ENCODE measurements at regions not wholly inside any gene's neighbourhood (a gene's known extent, or its start where the extent isn't known, plus 50 kb on each side); places are given as distances from the start of the nearest gene placed in this dataset.
A peak's percentile ranks its signal among the peaks of the same experiment; 100 is the strongest.

DNA sequence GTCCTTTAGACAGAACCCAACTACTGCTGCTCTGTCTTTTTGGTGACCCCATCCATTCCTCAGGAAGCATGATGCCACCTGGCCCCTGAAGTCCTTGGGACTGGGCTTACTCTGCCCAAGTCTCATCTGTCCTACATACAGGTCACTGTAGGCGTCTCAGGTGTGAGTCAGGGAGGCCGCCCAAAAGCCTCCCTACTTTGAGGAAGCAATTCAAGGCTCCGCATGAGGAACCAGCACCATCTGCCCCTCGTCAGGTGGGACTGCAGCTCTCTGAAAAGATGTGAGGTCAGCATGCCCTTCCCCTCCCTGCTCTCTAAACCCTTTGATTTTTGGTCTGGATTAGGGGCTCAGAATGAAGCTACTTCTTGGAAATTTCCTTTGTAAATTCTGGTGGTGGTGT, 354.8 kb downstream of the CXCL12 start:
- Mint-ChIP-seq H3K36me3 (ENCODE audit: insufficient read depth) (no peaks in the 10 kb centered on the region), H3K4me1 (ENCODE audit: low read depth) (peaks cover 2% of the 10 kb centered on the region), H3K4me3 (ENCODE audit: low read depth) (no peak overlapping the region), H3K27me3 (peaks cover 13% of the 10 kb centered on the region), H3K9me3 (ENCODE audit: low read depth) (no peaks in the 10 kb centered on the region), H3K27ac (no peak overlapping the region)
- TF ChIP-seq, protein P1, sequence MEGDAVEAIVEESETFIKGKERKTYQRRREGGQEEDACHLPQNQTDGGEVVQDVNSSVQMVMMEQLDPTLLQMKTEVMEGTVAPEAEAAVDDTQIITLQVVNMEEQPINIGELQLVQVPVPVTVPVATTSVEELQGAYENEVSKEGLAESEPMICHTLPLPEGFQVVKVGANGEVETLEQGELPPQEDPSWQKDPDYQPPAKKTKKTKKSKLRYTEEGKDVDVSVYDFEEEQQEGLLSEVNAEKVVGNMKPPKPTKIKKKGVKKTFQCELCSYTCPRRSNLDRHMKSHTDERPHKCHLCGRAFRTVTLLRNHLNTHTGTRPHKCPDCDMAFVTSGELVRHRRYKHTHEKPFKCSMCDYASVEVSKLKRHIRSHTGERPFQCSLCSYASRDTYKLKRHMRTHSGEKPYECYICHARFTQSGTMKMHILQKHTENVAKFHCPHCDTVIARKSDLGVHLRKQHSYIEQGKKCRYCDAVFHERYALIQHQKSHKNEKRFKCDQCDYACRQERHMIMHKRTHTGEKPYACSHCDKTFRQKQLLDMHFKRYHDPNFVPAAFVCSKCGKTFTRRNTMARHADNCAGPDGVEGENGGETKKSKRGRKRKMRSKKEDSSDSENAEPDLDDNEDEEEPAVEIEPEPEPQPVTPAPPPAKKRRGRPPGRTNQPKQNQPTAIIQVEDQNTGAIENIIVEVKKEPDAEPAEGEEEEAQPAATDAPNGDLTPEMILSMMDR (IDR thresholded peaks at IDR 0.05; ENCODE audit: unreplicated experiment), result peak; percentile 14
- DNase-seq (ENCODE audit: low spot score, unreplicated experiment), result no peak

DNA sequence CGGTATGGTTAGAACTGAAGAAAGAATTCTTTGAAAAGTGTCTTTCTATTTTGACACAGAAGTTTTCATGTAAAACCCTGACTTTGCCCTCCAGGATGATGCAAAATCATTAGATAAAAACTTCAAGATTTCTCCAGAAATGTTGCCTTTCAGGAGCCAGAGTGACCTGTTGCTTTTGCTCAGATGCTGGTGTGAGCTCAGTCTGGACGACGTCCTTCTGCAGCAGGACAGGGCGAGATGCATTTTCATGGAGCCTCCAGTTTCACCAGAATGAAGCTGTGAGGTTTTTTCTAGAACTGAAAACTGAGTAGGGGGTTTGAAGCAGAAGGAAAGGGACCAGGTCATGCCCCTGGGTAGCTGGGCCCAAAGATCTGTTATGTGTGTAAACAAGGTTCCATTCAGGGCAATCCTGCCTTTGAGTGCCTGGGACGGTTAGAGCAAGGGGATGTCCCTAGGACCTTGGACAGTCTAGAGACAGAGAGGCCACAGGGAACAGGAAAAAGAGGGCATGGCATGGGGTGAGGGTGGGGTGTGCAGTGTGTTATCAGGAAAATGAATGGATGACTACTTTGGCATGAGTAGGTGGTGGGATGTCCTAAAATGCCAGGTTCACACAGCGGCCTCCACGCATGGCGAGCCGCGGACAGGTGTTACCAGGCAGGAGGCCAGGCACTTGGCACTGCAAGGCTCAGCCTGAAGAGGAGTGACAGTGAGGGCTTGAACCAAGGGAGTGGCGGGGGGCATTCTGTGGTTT, 356.3 kb downstream of the CXCL12 start:
- TF ChIP-seq, protein P1 (IDR thresholded peaks at IDR 0.05; ENCODE audit: unreplicated experiment), result no peak
- DNase-seq (ENCODE audit: low spot score, unreplicated experiment), result no peak
- H3K36me3 Mint-ChIP-seq (ENCODE audit: insufficient read depth), result no peaks in the 10 kb centered on the region
- H3K4me1 Mint-ChIP-seq (ENCODE audit: low read depth), result peaks cover 2% of the 10 kb centered on the region
- peaks cover 11% of the 10 kb centered on the region for H3K27me3 Mint-ChIP-seq
- H3K9me3 Mint-ChIP-seq (ENCODE audit: low read depth), result no peaks in the 10 kb centered on the region
- no peak overlapping the region for H3K4me3 Mint-ChIP-seq (ENCODE audit: low read depth)
- H3K27ac Mint-ChIP-seq, result no peak overlapping the region

- Mint-ChIP-seq H3K27me3 (peaks cover 11% of the 10 kb centered on the region), H3K4me1 (ENCODE audit: low read depth) (peaks cover 4% of the 10 kb centered on the region), H3K27ac (no peak overlapping the region), H3K4me3 (ENCODE audit: low read depth) (no peak overlapping the region), H3K9me3 (ENCODE audit: low read depth) (no peaks in the 10 kb centered on the region), H3K36me3 (ENCODE audit: insufficient read depth) (no peaks in the 10 kb centered on the region)
- DNase-seq (ENCODE audit: low spot score, unreplicated experiment), result no peak
- TF ChIP-seq, protein P1 (IDR thresholded peaks at IDR 0.05; ENCODE audit: unreplicated experiment), result no peak
These were observed 360.4 kb downstream of the CXCL12 start for GRCh38 chr10:44024356-44025116.

DNA sequence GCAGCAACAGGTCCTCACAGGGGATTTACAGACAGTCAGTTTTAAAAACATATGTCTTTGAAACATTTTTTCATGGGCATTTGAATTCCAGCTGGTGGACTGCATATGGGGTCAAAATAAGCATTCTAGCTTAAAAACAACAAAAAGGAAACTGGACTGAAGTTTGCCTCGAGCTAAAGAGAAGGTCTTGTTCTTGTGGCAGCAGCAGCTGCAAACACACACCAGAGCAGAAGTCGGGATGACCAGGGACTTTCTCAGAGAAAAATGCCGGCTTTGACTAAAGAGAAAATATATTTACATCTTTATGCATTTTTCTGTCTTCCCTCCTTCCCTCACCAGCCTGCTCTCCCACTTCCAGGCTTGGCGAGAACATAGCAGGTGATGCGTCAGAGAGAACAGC, 361.4 kb downstream of the CXCL12 start:
- no peaks in the 10 kb centered on the region for H3K36me3 Mint-ChIP-seq (ENCODE audit: insufficient read depth)
- no peak overlapping the region for H3K4me3 Mint-ChIP-seq (ENCODE audit: low read depth)
- H3K27me3 Mint-ChIP-seq, result peaks cover 11% of the 10 kb centered on the region
- no peak for DNase-seq (ENCODE audit: low spot score, unreplicated experiment)
- peaks cover 4% of the 10 kb centered on the region for H3K9me3 Mint-ChIP-seq (ENCODE audit: low read depth)
- peaks cover 4% of the 10 kb centered on the region for H3K4me1 Mint-ChIP-seq (ENCODE audit: low read depth)
- TF ChIP-seq, protein P1 (IDR thresholded peaks at IDR 0.05; ENCODE audit: unreplicated experiment), result no peak
- no peak overlapping the region for H3K27ac Mint-ChIP-seq

DNA sequence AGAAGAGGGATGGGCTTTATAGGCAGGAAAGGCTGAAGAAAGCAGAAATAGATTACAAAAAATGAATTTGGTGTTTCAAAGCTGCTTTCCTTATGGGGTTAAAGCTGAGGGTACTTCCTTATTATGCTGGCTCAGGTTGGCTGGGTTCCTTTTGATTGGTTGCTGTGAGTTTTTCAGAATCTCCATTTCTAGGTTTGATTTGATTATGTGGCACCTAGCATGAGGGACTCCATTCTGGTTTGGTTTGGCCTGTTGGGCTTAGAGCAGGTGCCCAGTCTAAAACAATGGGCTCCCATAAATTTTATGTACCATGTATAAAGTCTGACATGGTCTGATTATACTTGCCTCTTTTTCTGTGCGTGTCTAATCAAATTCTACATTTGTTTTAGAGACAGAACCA, 362.7 kb downstream of the CXCL12 start:
- peaks cover 11% of the 10 kb centered on the region for H3K27me3 Mint-ChIP-seq
- H3K9me3 Mint-ChIP-seq (ENCODE audit: low read depth), result peaks cover 4% of the 10 kb centered on the region
- no peak overlapping the region for H3K27ac Mint-ChIP-seq
- no peak for DNase-seq (ENCODE audit: low spot score, unreplicated experiment)
- peaks cover 4% of the 10 kb centered on the region for H3K4me1 Mint-ChIP-seq (ENCODE audit: low read depth)
- H3K4me3 Mint-ChIP-seq (ENCODE audit: low read depth), result no peak overlapping the region
- no peaks in the 10 kb centered on the region for H3K36me3 Mint-ChIP-seq (ENCODE audit: insufficient read depth)
- TF ChIP-seq, protein P1 (IDR thresholded peaks at IDR 0.05; ENCODE audit: unreplicated experiment), result no peak
